ENCODE measurements at regions not wholly inside any gene's neighbourhood (a gene's known extent, or its start where the extent isn't known, plus 50 kb on each side); places are given as distances from the start of the nearest gene placed in this dataset.

DNA sequence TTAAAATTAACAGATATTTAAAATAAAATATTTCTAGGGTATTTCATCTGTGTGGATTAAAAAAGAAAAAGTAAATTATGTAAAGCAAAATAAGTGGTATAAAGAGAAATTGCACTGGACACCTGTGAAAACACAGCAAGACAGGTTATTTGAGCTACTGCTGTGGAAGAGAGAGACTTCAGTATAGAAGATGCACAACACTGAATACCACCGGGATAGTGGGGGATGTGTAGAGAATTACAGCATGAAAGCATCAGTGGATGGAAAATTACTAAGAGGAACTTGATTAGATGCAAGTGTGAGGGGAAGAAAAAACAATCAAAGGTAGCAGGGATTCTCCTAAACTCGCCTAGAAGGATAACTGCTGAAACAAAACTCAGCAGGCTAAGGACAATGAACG is 1242.5 kb upstream of the GBE1 start:
- TF ChIP-seq, protein P1, sequence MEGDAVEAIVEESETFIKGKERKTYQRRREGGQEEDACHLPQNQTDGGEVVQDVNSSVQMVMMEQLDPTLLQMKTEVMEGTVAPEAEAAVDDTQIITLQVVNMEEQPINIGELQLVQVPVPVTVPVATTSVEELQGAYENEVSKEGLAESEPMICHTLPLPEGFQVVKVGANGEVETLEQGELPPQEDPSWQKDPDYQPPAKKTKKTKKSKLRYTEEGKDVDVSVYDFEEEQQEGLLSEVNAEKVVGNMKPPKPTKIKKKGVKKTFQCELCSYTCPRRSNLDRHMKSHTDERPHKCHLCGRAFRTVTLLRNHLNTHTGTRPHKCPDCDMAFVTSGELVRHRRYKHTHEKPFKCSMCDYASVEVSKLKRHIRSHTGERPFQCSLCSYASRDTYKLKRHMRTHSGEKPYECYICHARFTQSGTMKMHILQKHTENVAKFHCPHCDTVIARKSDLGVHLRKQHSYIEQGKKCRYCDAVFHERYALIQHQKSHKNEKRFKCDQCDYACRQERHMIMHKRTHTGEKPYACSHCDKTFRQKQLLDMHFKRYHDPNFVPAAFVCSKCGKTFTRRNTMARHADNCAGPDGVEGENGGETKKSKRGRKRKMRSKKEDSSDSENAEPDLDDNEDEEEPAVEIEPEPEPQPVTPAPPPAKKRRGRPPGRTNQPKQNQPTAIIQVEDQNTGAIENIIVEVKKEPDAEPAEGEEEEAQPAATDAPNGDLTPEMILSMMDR (conservative IDR thresholded peaks at IDR 0.05; ENCODE audit: low read depth in 2 of 2), result no peak
- TF ChIP-seq EZH2 (IDR thresholded peaks at IDR 0.05; ENCODE audit: low read depth, unreplicated experiment), result no peak
- TF ChIP-seq POLR2AphosphoS5 (IDR thresholded peaks at IDR 0.05; ENCODE audit: low read depth), result no peak
- TF ChIP-seq, protein P2, sequence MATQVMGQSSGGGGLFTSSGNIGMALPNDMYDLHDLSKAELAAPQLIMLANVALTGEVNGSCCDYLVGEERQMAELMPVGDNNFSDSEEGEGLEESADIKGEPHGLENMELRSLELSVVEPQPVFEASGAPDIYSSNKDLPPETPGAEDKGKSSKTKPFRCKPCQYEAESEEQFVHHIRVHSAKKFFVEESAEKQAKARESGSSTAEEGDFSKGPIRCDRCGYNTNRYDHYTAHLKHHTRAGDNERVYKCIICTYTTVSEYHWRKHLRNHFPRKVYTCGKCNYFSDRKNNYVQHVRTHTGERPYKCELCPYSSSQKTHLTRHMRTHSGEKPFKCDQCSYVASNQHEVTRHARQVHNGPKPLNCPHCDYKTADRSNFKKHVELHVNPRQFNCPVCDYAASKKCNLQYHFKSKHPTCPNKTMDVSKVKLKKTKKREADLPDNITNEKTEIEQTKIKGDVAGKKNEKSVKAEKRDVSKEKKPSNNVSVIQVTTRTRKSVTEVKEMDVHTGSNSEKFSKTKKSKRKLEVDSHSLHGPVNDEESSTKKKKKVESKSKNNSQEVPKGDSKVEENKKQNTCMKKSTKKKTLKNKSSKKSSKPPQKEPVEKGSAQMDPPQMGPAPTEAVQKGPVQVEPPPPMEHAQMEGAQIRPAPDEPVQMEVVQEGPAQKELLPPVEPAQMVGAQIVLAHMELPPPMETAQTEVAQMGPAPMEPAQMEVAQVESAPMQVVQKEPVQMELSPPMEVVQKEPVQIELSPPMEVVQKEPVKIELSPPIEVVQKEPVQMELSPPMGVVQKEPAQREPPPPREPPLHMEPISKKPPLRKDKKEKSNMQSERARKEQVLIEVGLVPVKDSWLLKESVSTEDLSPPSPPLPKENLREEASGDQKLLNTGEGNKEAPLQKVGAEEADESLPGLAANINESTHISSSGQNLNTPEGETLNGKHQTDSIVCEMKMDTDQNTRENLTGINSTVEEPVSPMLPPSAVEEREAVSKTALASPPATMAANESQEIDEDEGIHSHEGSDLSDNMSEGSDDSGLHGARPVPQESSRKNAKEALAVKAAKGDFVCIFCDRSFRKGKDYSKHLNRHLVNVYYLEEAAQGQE (IDR thresholded peaks at IDR 0.05; ENCODE audit: unreplicated experiment), result no peak
- no peak for TF ChIP-seq CREB1 (CRISPR knock-in tag; IDR thresholded peaks at IDR 0.05; ENCODE audit: low read depth)
- TF ChIP-seq EZH2phosphoT487 (IDR thresholded peaks at IDR 0.05; ENCODE audit: unreplicated experiment), result no peak
- no peak for TF ChIP-seq ZNF331 (CRISPR knock-in tag; IDR thresholded peaks at IDR 0.05; ENCODE audit: low read depth)
- TF ChIP-seq, protein P3, sequence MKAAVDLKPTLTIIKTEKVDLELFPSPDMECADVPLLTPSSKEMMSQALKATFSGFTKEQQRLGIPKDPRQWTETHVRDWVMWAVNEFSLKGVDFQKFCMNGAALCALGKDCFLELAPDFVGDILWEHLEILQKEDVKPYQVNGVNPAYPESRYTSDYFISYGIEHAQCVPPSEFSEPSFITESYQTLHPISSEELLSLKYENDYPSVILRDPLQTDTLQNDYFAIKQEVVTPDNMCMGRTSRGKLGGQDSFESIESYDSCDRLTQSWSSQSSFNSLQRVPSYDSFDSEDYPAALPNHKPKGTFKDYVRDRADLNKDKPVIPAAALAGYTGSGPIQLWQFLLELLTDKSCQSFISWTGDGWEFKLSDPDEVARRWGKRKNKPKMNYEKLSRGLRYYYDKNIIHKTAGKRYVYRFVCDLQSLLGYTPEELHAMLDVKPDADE (IDR thresholded peaks at IDR 0.05), result no peak
- TF ChIP-seq, protein P4, sequence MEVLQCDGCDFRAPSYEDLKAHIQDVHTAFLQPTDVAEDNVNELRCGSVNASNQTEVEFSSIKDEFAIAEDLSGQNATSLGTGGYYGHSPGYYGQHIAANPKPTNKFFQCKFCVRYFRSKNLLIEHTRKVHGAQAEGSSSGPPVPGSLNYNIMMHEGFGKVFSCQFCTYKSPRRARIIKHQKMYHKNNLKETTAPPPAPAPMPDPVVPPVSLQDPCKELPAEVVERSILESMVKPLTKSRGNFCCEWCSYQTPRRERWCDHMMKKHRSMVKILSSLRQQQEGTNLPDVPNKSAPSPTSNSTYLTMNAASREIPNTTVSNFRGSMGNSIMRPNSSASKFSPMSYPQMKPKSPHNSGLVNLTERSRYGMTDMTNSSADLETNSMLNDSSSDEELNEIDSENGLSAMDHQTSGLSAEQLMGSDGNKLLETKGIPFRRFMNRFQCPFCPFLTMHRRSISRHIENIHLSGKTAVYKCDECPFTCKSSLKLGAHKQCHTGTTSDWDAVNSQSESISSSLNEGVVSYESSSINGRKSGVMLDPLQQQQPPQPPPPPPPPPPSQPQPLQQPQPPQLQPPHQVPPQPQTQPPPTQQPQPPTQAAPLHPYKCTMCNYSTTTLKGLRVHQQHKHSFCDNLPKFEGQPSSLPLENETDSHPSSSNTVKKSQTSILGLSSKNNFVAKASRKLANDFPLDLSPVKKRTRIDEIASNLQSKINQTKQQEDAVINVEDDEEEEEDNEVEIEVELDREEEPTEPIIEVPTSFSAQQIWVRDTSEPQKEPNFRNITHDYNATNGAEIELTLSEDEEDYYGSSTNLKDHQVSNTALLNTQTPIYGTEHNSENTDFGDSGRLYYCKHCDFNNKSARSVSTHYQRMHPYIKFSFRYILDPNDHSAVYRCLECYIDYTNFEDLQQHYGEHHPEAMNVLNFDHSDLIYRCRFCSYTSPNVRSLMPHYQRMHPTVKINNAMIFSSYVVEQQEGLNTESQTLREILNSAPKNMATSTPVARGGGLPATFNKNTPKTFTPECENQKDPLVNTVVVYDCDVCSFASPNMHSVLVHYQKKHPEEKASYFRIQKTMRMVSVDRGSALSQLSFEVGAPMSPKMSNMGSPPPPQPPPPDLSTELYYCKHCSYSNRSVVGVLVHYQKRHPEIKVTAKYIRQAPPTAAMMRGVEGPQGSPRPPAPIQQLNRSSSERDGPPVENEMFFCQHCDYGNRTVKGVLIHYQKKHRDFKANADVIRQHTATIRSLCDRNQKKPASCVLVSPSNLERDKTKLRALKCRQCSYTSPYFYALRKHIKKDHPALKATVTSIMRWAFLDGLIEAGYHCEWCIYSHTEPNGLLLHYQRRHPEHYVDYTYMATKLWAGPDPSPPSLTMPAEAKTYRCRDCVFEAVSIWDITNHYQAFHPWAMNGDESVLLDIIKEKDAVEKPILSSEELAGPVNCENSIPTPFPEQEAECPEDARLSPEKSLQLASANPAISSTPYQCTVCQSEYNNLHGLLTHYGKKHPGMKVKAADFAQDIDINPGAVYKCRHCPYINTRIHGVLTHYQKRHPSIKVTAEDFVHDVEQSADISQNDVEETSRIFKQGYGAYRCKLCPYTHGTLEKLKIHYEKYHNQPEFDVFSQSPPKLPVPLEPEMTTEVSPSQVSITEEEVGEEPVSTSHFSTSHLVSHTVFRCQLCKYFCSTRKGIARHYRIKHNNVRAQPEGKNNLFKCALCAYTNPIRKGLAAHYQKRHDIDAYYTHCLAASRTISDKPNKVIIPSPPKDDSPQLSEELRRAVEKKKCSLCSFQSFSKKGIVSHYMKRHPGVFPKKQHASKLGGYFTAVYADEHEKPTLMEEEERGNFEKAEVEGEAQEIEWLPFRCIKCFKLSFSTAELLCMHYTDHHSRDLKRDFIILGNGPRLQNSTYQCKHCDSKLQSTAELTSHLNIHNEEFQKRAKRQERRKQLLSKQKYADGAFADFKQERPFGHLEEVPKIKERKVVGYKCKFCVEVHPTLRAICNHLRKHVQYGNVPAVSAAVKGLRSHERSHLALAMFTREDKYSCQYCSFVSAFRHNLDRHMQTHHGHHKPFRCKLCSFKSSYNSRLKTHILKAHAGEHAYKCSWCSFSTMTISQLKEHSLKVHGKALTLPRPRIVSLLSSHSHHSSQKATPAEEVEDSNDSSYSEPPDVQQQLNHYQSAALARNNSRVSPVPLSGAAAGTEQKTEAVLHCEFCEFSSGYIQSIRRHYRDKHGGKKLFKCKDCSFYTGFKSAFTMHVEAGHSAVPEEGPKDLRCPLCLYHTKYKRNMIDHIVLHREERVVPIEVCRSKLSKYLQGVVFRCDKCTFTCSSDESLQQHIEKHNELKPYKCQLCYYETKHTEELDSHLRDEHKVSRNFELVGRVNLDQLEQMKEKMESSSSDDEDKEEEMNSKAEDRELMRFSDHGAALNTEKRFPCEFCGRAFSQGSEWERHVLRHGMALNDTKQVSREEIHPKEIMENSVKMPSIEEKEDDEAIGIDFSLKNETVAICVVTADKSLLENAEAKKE (CRISPR knock-in tag; IDR thresholded peaks at IDR 0.05), result no peak
- TF ChIP-seq STAT1 (IDR thresholded peaks at IDR 0.05; ENCODE audit: unreplicated experiment), result no peak
- TF ChIP-seq JUNB (IDR thresholded peaks at IDR 0.05; ENCODE audit: unreplicated experiment), result no peak
- TF ChIP-seq NANOG (IDR thresholded peaks at IDR 0.05; ENCODE audit: borderline replicate concordance), result no peak
- TF ChIP-seq ZNF114 (CRISPR knock-in tag; IDR thresholded peaks at IDR 0.05), result no peak
